HEK293 (cell line): ENCODE measurements at regions not wholly inside any gene's neighbourhood (a gene's known extent, or its start where the extent isn't known, plus 50 kb on each side); places are given as distances from the start of the nearest gene placed in this dataset.
"Not testable (repeated sequence)": the region's sequence is repeated elsewhere in the genome, so short reads cannot be mapped to it uniquely, and the experiment has no call there.

Source experiments
- CTCF ChIA-PET: fragments of 350-600 bp; formaldehyde crosslinking; extraction: SDS; loops from one replicate; lab custom pipeline; 2021; ENCODE audit warnings: antibody characterized with exemption; lab: Yijun Ruan, JAX
- POLR2A ChIA-PET: fragments of 300-600 bp; formaldehyde crosslinking; extraction: SDS; loops from one replicate; lab custom pipeline; 2020; ENCODE audit warnings: antibody characterized with exemption, inconsistent platforms; lab: Yijun Ruan, JAX
- H3K27ac ChIP-seq: fragments of 200-500 bp; sonication (Bioruptor generic); 2 replicates; pipeline ENCODE4 v1.5.1; 2014; ENCODE audit warnings: low read depth, low read length, control low read depth, inconsistent platforms; ENCODE audit errors: extremely low read depth
- H3K36me3 ChIP-seq, 2 experiments: fragments of 200-500 bp in 1 of 2; sonication (Bioruptor generic) in 1 of 2; 1 replicate in 1 of 2; 2 replicates in 1 of 2; pipeline ENCODE4 v1.5.1; 2014 to 2017; ENCODE audit warnings: inconsistent platforms in 2 of 2, low read length in 2 of 2; ENCODE audit not compliant: control insufficient read depth in 2 of 2, insufficient read depth in 1 of 2
- H3K4me1 ChIP-seq: fragments of 200-500 bp; sonication (Bioruptor generic); 2 replicates; pipeline ENCODE4 v1.5.1; 2014; ENCODE audit warnings: mild to moderate bottlenecking, low read length, inconsistent platforms; ENCODE audit not compliant: control insufficient read depth, insufficient read depth
- H3K4me3 ChIP-seq: 2 replicates; pipeline ENCODE4 v1.5.1; 2011; ENCODE audit warnings: low read depth, mild to moderate bottlenecking, control low read depth, low read length, moderate library complexity
- H3K9me3 ChIP-seq: fragments of 200-500 bp; sonication (Bioruptor generic); 2 replicates; pipeline ENCODE4 v1.5.1; 2014; ENCODE audit warnings: low read depth, low read length, inconsistent platforms; ENCODE audit not compliant: control insufficient read depth, insufficient read depth
- CTCF ChIP-seq: fragments of 450-650 bp; formaldehyde crosslinking; IDR thresholded peaks from 2 replicates; pipeline ENCODE4 v1.5.1; 2016; ENCODE audit warnings: missing biosample characterization, missing genetic modification characterization
- EGR2 ChIP-seq: fragments of 450-650 bp; formaldehyde crosslinking; IDR thresholded peaks from 2 replicates; pipeline ENCODE4 v1.5.1; 2016; ENCODE audit warnings: low read depth, missing biosample characterization, missing genetic modification characterization
- KLF10 ChIP-seq: fragments of 450-650 bp; IDR thresholded peaks from 2 replicates; pipeline ENCODE4 v1.5.1; 2018; ENCODE audit warnings: missing biosample characterization, mild to moderate bottlenecking, missing genetic modification characterization
- PRDM10 ChIP-seq: fragments of 450-650 bp; formaldehyde crosslinking; IDR thresholded peaks from 2 replicates; pipeline ENCODE4 v1.5.1; 2016; ENCODE audit warnings: missing biosample characterization, missing genetic modification characterization
- REPIN1 ChIP-seq: fragments of 450-650 bp; formaldehyde crosslinking; IDR thresholded peaks from 2 replicates; pipeline ENCODE4 v1.5.1; 2017; ENCODE audit warnings: missing biosample characterization, missing genetic modification characterization, low read depth
- ZBTB17 ChIP-seq: fragments of 450-650 bp; formaldehyde crosslinking; IDR thresholded peaks from 2 replicates; pipeline ENCODE4 v1.5.1; 2016; ENCODE audit warnings: missing biosample characterization, missing genetic modification characterization
- ZBTB20 ChIP-seq: fragments of 450-650 bp; formaldehyde crosslinking; IDR thresholded peaks from 2 replicates; pipeline ENCODE4 v1.5.1; 2016; ENCODE audit warnings: missing biosample characterization, missing genetic modification characterization
- ZFHX2 ChIP-seq: fragments of 450-650 bp; formaldehyde crosslinking; conservative IDR thresholded peaks from 2 replicates; pipeline ENCODE4 v1.5.1; 2016; ENCODE audit warnings: missing biosample characterization, missing genetic modification characterization
- ZNF133 ChIP-seq: fragments of 450-650 bp; formaldehyde crosslinking; IDR thresholded peaks from 2 replicates; pipeline ENCODE4 v1.5.1; 2016; ENCODE audit warnings: missing biosample characterization, missing genetic modification characterization
- ZNF37A ChIP-seq: fragments of 450-650 bp; IDR thresholded peaks from 2 replicates; pipeline ENCODE4 v1.5.1; 2018; ENCODE audit warnings: missing biosample characterization, missing genetic modification characterization
- ZNF398 ChIP-seq: fragments of 450-650 bp; formaldehyde crosslinking; IDR thresholded peaks from 2 replicates; pipeline ENCODE4 v1.5.1; 2017; ENCODE audit warnings: missing biosample characterization, missing genetic modification characterization
- ZNF416 ChIP-seq: fragments of 450-650 bp; formaldehyde crosslinking; IDR thresholded peaks from 2 replicates; pipeline ENCODE4 v1.5.1; 2016; ENCODE audit warnings: missing biosample characterization, missing genetic modification characterization
- ZNF449 ChIP-seq: fragments of 450-650 bp; formaldehyde crosslinking; IDR thresholded peaks from 2 replicates; pipeline ENCODE4 v1.5.1; 2017; ENCODE audit warnings: missing biosample characterization, mild to moderate bottlenecking, missing genetic modification characterization, moderate library complexity
- ZNF473 ChIP-seq: fragments of 450-650 bp; formaldehyde crosslinking; IDR thresholded peaks from 2 replicates; pipeline ENCODE4 v1.5.1; 2017; ENCODE audit warnings: missing biosample characterization, missing genetic modification characterization
- ZNF596 ChIP-seq: fragments of 450-650 bp; IDR thresholded peaks from 2 replicates; pipeline ENCODE4 v1.5.0; 2018; ENCODE audit warnings: missing biosample characterization, mild to moderate bottlenecking, missing genetic modification characterization, moderate library complexity
- ZNF76 ChIP-seq: fragments of 450-650 bp; formaldehyde crosslinking; IDR thresholded peaks from 2 replicates; pipeline ENCODE4; 2016; ENCODE audit warnings: low read depth, missing biosample characterization, missing genetic modification characterization, borderline replicate concordance

- CTCF ChIA-PET, result interaction anchor here (0.7 kb wide), 1 partner anchor 52 kb away, joined by 4 read pairs; no protein-coding TSS in a partner anchor
- H3K9me3 ChIP-seq, POLR2A ChIA-PET: not testable (repeated sequence)
These were observed 62.8 kb downstream of the SCP2D1 start for GRCh38 chr20:18876394-18876793.

GRCh38 chr20:18879262-18879661, 65.7 kb downstream of the SCP2D1 start:
- Histone ChIP-seq H3K4me3 (no peak overlapping the region), H3K27ac (no peak overlapping the region), H3K4me1 (no peaks in the 10 kb centered on the region), H3K36me3 (no peaks in the 10 kb centered on the region), H3K9me3 (no peaks in the 10 kb centered on the region)
- ChIA-PET POLR2A (no interaction called here), CTCF (interaction anchor here (0.6 kb wide), 3 partner anchors 163 to 1736 kb away, joined by 3 read pairs; no protein-coding TSS in a partner anchor)
- TF ChIP-seq KLF10 (no peak), EGR2 (tag by site-specific recombination) (peak; percentile 64), ZFHX2 (tag by site-specific recombination) (0 out of 2 replicates have a peak, but pooled peaks have one; percentile 22)

More at GRCh38 chr20:18876394-18876793, 62.8 kb downstream of the SCP2D1 start:
- not testable (repeated sequence) for H3K36me3 ChIP-seq, H3K27ac ChIP-seq, H3K4me3 ChIP-seq, H3K4me1 ChIP-seq

GRCh38 chr20:18886756-18887155, 73.2 kb downstream of the SCP2D1 start:
- CTCF ChIA-PET, result no interaction called here
- POLR2A ChIA-PET, result no interaction called here
- no peaks in the 10 kb centered on the region for H3K36me3 ChIP-seq
- H3K9me3 ChIP-seq, result no peaks in the 10 kb centered on the region
- TF ChIP-seq ZNF398 (no peak), ZNF473 (tag by site-specific recombination) (no peak), CTCF (tag by site-specific recombination) (no peak), PRDM10 (tag by site-specific recombination) (no peak), ZBTB17 (tag by site-specific recombination) (no peak), KLF10 (no peak), ZNF416 (no peak), ZNF596 (tag by site-specific recombination) (no peak), ZNF37A (tag by site-specific recombination) (no peak), ZBTB20 (tag by site-specific recombination) (no peak), ZNF76 (tag by site-specific recombination) (no peak), ZNF449 (no peak), REPIN1 (no peak), ZNF133 (tag by site-specific recombination) (no peak)
- no peaks in the 10 kb centered on the region for H3K4me1 ChIP-seq
- H3K27ac ChIP-seq, result no peak overlapping the region
- H3K4me3 ChIP-seq, result no peak overlapping the region
